ENCODE measurements at regions not wholly inside any gene's neighbourhood (a gene's known extent, or its start where the extent isn't known, plus 50 kb on each side); places are given as distances from the start of the nearest gene placed in this dataset.

DNA sequence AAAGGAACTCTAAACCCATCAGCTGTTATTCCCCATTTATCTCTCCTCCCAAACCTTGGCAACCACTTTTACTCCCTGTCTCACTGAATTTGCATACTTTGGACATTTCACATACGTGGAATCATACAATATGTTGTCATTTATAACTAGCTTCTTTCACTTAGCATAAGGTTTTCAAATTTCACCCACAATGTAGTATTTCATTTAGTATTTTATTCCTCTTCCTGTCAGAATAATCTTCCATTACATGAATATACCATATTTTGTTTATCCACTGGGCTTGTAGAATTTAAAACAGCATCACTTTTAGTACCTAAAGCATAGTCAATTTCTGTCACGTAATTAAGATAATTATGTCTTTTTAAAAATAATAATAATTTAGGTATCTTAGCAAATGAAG, 55.5 kb upstream of the POU2F1 start:
- TF ChIP-seq, protein P1, sequence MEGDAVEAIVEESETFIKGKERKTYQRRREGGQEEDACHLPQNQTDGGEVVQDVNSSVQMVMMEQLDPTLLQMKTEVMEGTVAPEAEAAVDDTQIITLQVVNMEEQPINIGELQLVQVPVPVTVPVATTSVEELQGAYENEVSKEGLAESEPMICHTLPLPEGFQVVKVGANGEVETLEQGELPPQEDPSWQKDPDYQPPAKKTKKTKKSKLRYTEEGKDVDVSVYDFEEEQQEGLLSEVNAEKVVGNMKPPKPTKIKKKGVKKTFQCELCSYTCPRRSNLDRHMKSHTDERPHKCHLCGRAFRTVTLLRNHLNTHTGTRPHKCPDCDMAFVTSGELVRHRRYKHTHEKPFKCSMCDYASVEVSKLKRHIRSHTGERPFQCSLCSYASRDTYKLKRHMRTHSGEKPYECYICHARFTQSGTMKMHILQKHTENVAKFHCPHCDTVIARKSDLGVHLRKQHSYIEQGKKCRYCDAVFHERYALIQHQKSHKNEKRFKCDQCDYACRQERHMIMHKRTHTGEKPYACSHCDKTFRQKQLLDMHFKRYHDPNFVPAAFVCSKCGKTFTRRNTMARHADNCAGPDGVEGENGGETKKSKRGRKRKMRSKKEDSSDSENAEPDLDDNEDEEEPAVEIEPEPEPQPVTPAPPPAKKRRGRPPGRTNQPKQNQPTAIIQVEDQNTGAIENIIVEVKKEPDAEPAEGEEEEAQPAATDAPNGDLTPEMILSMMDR (conservative IDR thresholded peaks at IDR 0.05; ENCODE audit: low read depth, low read length) = no peak
- TF ChIP-seq EZH2phosphoT487 (IDR thresholded peaks at IDR 0.05; ENCODE audit: borderline replicate concordance, low read length) (no peak), EZH2 (IDR thresholded peaks at IDR 0.05; ENCODE audit: low read length, unreplicated experiment) (no peak)
